Erythroblast (primary cell): ENCODE measurements at regions not wholly inside any gene's neighbourhood (a gene's known extent, or its start where the extent isn't known, plus 50 kb on each side); places are given as distances from the start of the nearest gene placed in this dataset.

Source experiments
- GATA1 ChIP-seq: IDR thresholded peaks from 2 replicates; pipeline ENCODE4 v1.6.1; 2011; ENCODE audit warnings: low read depth, mild to moderate bottlenecking, control low read depth, low read length, moderate library complexity
- POLR2A ChIP-seq: IDR thresholded peaks from 2 replicates; pipeline ENCODE4 v1.6.1; 2011; ENCODE audit warnings: mild to moderate bottlenecking, low read length

DNA sequence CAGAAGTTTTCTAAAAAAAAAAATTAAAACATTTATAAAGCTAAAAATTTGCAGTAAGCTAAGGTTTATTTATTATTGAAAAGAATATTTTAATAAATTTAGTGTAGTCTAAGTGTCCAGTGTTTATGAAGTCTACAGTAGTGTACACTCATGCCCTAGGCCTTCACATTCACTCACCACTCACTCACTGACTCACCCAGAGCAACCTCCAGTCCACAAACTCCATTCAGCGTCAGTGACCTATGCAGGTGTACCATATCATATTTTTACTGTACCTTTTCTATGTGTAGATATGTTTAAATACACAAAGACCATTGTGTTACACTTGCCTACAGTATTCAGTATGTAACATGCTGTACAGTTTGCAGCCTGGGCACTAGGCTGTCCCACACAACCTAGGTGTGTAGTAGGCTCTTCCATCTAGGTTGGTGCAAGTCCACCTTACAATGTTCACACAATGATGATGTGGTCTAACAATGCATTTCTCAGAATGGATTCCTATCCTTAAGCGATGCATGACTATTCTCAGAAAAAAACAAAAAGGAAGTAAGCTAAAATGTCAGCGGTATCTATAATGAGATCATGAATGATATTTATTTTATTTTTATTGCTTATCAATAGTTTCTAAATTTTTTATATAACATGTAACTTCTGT is 336.7 kb downstream of the AGTPBP1 start:
- no peak for TF ChIP-seq POLR2A
- TF ChIP-seq GATA1: no peak
